ENCODE measurements at regions not wholly inside any gene's neighbourhood (a gene's known extent, or its start where the extent isn't known, plus 50 kb on each side); places are given as distances from the start of the nearest gene placed in this dataset.

DNA sequence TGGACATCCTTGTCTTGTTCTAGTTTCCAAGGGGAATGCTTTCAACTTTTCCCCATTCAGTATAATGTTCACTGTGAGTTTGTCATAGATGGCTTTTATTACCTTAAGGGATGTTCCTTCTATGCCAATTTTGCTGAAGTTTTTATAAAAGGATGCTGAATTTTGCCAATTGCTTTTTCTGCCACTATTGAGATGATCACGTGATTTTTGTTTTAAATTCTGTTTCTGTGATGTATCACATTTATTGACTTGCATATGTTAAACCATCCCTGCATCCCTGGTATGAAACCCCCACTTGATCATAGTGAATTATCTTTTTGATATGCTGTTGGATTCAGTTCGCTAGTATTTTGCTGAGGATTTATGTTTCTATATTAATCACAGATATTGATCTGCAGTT is 130.6 kb upstream of the TAB2 start:
- no peak for TF ChIP-seq CTCF (conservative IDR thresholded peaks at IDR 0.05; ENCODE audit: low read length)
- no peak for TF ChIP-seq EZH2phosphoT487 (IDR thresholded peaks at IDR 0.05; ENCODE audit: borderline replicate concordance)
